ENCODE measurements at regions not wholly inside any gene's neighbourhood (a gene's known extent, or its start where the extent isn't known, plus 50 kb on each side); places are given as distances from the start of the nearest gene placed in this dataset.

DNA sequence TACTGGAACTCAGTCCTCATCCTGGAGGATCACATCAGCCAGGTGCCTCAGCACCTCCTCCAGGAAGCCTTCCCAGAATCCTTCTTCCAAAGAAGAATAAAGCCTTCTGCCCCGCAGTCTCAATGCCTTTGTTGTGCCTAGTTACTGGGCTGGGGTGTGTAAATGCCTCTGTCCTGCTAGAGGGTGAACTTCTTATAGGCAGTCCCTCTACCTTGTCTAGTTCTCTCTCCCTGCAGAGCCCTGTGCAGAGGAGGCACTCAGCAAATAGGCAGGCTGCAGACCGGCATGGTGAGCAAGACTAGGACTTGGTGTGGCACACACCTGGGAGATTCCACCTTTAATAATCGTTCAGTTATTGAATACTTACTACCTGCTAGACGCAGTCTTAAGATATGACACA is 104.7 kb upstream of the PCBD1 start:
- H3K4me1 ChIP-seq (ENCODE audit: insufficient read depth, low read length, poor library complexity, severe bottlenecking): peaks cover 21% of the 10 kb centered on the region
- H3K9me3 ChIP-seq (ENCODE audit: insufficient read depth, low read depth, low read length): no peaks in the 10 kb centered on the region
- no peak overlapping the region for H3K4me2 ChIP-seq (ENCODE audit: low read depth, low read length, poor library complexity, severe bottlenecking)
- no peaks in the 10 kb centered on the region for H3K9me2 ChIP-seq (replicated peaks; ENCODE audit: low read depth, low read length)
- no peaks in the 10 kb centered on the region for H3K79me2 ChIP-seq (ENCODE audit: insufficient read depth, low read length)
- H3K9ac ChIP-seq (ENCODE audit: low read depth, low read length, poor library complexity, severe bottlenecking): no peak overlapping the region
- TF ChIP-seq, protein P1, sequence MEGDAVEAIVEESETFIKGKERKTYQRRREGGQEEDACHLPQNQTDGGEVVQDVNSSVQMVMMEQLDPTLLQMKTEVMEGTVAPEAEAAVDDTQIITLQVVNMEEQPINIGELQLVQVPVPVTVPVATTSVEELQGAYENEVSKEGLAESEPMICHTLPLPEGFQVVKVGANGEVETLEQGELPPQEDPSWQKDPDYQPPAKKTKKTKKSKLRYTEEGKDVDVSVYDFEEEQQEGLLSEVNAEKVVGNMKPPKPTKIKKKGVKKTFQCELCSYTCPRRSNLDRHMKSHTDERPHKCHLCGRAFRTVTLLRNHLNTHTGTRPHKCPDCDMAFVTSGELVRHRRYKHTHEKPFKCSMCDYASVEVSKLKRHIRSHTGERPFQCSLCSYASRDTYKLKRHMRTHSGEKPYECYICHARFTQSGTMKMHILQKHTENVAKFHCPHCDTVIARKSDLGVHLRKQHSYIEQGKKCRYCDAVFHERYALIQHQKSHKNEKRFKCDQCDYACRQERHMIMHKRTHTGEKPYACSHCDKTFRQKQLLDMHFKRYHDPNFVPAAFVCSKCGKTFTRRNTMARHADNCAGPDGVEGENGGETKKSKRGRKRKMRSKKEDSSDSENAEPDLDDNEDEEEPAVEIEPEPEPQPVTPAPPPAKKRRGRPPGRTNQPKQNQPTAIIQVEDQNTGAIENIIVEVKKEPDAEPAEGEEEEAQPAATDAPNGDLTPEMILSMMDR (conservative IDR thresholded peaks at IDR 0.05; ENCODE audit: low read length): no peak
- TF ChIP-seq EZH2phosphoT487 (IDR thresholded peaks at IDR 0.05; ENCODE audit: borderline replicate concordance): no peak
- no peak overlapping the region for H2AFZ ChIP-seq (ENCODE audit: low read length)
- H3K36me3 ChIP-seq (ENCODE audit: insufficient read depth, low read length): no peaks in the 10 kb centered on the region
- H3K4me3 ChIP-seq (ENCODE audit: low read length, poor library complexity, severe bottlenecking): no peak overlapping the region
- H3F3A ChIP-seq (ENCODE audit: low read depth): no peaks in the 10 kb centered on the region
- H4K20me1 ChIP-seq (ENCODE audit: insufficient read depth, low read length, poor library complexity, severe bottlenecking): no peaks in the 10 kb centered on the region
- H3K27me3 ChIP-seq (ENCODE audit: insufficient read depth, low read length, poor library complexity, severe bottlenecking): no peaks in the 10 kb centered on the region

- H3F3A ChIP-seq (ENCODE audit: low read depth): no peaks in the 10 kb centered on the region
- no peak overlapping the region for H3K9ac ChIP-seq (ENCODE audit: low read depth, low read length, poor library complexity, severe bottlenecking)
- no peaks in the 10 kb centered on the region for H4K20me1 ChIP-seq (ENCODE audit: insufficient read depth, low read length, poor library complexity, severe bottlenecking)
- H3K36me3 ChIP-seq (ENCODE audit: insufficient read depth, low read length): no peaks in the 10 kb centered on the region
- peaks cover 6% of the 10 kb centered on the region for H3K4me1 ChIP-seq (ENCODE audit: insufficient read depth, low read length, poor library complexity, severe bottlenecking)
- H2AFZ ChIP-seq (ENCODE audit: low read length): no peak overlapping the region
- no peaks in the 10 kb centered on the region for H3K9me3 ChIP-seq (ENCODE audit: insufficient read depth, low read depth, low read length)
- no peak overlapping the region for H3K4me3 ChIP-seq (ENCODE audit: low read length, poor library complexity, severe bottlenecking)
- no peaks in the 10 kb centered on the region for H3K9me2 ChIP-seq (replicated peaks; ENCODE audit: low read depth, low read length)
- no peak for TF ChIP-seq EZH2phosphoT487 (IDR thresholded peaks at IDR 0.05; ENCODE audit: borderline replicate concordance)
- TF ChIP-seq, protein P1 (conservative IDR thresholded peaks at IDR 0.05; ENCODE audit: low read length): no peak
- no peak overlapping the region for H3K4me2 ChIP-seq (ENCODE audit: low read depth, low read length, poor library complexity, severe bottlenecking)
- H3K27me3 ChIP-seq (ENCODE audit: insufficient read depth, low read length, poor library complexity, severe bottlenecking): no peaks in the 10 kb centered on the region
- no peaks in the 10 kb centered on the region for H3K79me2 ChIP-seq (ENCODE audit: insufficient read depth, low read length)
Measured at GRCh38 chr10:70996549-70996948, 108.2 kb upstream of the PCBD1 start.

- H3K27me3 ChIP-seq (ENCODE audit: insufficient read depth, low read length, poor library complexity, severe bottlenecking): no peaks in the 10 kb centered on the region
Measured at GRCh38 chr10:70997236-70997635, 108.9 kb upstream of the PCBD1 start.

More at GRCh38 chr10:70997236-70997635, 108.9 kb upstream of the PCBD1 start:
- H3K9me2 ChIP-seq (replicated peaks; ENCODE audit: low read depth, low read length): no peaks in the 10 kb centered on the region
- H2AFZ ChIP-seq (ENCODE audit: low read length): no peak overlapping the region
- no peak overlapping the region for H3K4me2 ChIP-seq (ENCODE audit: low read depth, low read length, poor library complexity, severe bottlenecking)
- no peak overlapping the region for H3K4me3 ChIP-seq (ENCODE audit: low read length, poor library complexity, severe bottlenecking)
- H3F3A ChIP-seq (ENCODE audit: low read depth): no peaks in the 10 kb centered on the region
- H3K9me3 ChIP-seq (ENCODE audit: insufficient read depth, low read depth, low read length): no peaks in the 10 kb centered on the region
- H3K79me2 ChIP-seq (ENCODE audit: insufficient read depth, low read length): no peaks in the 10 kb centered on the region
- H3K36me3 ChIP-seq (ENCODE audit: insufficient read depth, low read length): no peaks in the 10 kb centered on the region
- H3K9ac ChIP-seq (ENCODE audit: low read depth, low read length, poor library complexity, severe bottlenecking): no peak overlapping the region
- H3K4me1 ChIP-seq (ENCODE audit: insufficient read depth, low read length, poor library complexity, severe bottlenecking): peaks cover 6% of the 10 kb centered on the region
- TF ChIP-seq, protein P1 (conservative IDR thresholded peaks at IDR 0.05; ENCODE audit: low read length): no peak
- TF ChIP-seq EZH2phosphoT487 (IDR thresholded peaks at IDR 0.05; ENCODE audit: borderline replicate concordance): no peak
- H4K20me1 ChIP-seq (ENCODE audit: insufficient read depth, low read length, poor library complexity, severe bottlenecking): no peaks in the 10 kb centered on the region

Data from Loucy (cell line).